ENCODE measurements at regions not wholly inside any gene's neighbourhood (a gene's known extent, or its start where the extent isn't known, plus 50 kb on each side); places are given as distances from the start of the nearest gene placed in this dataset.
"Not testable (repeated sequence)": the region's sequence is repeated elsewhere in the genome, so short reads cannot be mapped to it uniquely, and the experiment has no call there.

DNA sequence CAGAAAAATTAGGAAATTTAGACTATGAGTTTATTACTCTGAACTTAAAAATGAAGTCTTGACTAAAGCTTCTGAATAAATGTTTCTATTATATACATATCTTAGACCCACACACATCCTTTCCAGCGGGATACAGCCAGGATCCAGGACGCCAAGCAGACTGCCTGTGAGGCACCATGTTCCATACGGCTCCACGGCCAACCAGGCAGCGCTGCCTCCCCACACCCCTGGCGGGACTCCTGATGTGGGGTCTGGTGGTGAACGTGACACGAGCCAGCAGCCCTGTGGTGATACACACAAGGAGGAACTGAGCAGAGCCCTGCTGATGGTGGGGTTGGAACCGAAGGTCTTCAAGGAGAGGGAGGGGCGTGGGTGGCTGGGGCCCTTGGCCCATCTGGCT is 59.8 kb upstream of the TNK2 start:
- TF ChIP-seq CREB1 (CRISPR knock-in tag; IDR thresholded peaks at IDR 0.05; ENCODE audit: low read depth); EZH2phosphoT487 (IDR thresholded peaks at IDR 0.05; ENCODE audit: unreplicated experiment); POLR2AphosphoS5 (IDR thresholded peaks at IDR 0.05; ENCODE audit: low read depth); ZNF114 (CRISPR knock-in tag; IDR thresholded peaks at IDR 0.05); EZH2 (IDR thresholded peaks at IDR 0.05; ENCODE audit: low read depth, unreplicated experiment); NANOG (IDR thresholded peaks at IDR 0.05; ENCODE audit: borderline replicate concordance); JUNB (IDR thresholded peaks at IDR 0.05; ENCODE audit: unreplicated experiment): not testable (repeated sequence)
- TF ChIP-seq, protein P1, sequence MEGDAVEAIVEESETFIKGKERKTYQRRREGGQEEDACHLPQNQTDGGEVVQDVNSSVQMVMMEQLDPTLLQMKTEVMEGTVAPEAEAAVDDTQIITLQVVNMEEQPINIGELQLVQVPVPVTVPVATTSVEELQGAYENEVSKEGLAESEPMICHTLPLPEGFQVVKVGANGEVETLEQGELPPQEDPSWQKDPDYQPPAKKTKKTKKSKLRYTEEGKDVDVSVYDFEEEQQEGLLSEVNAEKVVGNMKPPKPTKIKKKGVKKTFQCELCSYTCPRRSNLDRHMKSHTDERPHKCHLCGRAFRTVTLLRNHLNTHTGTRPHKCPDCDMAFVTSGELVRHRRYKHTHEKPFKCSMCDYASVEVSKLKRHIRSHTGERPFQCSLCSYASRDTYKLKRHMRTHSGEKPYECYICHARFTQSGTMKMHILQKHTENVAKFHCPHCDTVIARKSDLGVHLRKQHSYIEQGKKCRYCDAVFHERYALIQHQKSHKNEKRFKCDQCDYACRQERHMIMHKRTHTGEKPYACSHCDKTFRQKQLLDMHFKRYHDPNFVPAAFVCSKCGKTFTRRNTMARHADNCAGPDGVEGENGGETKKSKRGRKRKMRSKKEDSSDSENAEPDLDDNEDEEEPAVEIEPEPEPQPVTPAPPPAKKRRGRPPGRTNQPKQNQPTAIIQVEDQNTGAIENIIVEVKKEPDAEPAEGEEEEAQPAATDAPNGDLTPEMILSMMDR (conservative IDR thresholded peaks at IDR 0.05; ENCODE audit: low read depth in 2 of 2), result not testable (repeated sequence)
- TF ChIP-seq, protein P2, sequence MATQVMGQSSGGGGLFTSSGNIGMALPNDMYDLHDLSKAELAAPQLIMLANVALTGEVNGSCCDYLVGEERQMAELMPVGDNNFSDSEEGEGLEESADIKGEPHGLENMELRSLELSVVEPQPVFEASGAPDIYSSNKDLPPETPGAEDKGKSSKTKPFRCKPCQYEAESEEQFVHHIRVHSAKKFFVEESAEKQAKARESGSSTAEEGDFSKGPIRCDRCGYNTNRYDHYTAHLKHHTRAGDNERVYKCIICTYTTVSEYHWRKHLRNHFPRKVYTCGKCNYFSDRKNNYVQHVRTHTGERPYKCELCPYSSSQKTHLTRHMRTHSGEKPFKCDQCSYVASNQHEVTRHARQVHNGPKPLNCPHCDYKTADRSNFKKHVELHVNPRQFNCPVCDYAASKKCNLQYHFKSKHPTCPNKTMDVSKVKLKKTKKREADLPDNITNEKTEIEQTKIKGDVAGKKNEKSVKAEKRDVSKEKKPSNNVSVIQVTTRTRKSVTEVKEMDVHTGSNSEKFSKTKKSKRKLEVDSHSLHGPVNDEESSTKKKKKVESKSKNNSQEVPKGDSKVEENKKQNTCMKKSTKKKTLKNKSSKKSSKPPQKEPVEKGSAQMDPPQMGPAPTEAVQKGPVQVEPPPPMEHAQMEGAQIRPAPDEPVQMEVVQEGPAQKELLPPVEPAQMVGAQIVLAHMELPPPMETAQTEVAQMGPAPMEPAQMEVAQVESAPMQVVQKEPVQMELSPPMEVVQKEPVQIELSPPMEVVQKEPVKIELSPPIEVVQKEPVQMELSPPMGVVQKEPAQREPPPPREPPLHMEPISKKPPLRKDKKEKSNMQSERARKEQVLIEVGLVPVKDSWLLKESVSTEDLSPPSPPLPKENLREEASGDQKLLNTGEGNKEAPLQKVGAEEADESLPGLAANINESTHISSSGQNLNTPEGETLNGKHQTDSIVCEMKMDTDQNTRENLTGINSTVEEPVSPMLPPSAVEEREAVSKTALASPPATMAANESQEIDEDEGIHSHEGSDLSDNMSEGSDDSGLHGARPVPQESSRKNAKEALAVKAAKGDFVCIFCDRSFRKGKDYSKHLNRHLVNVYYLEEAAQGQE (IDR thresholded peaks at IDR 0.05; ENCODE audit: unreplicated experiment), result not testable (repeated sequence)
- TF ChIP-seq, protein P3, sequence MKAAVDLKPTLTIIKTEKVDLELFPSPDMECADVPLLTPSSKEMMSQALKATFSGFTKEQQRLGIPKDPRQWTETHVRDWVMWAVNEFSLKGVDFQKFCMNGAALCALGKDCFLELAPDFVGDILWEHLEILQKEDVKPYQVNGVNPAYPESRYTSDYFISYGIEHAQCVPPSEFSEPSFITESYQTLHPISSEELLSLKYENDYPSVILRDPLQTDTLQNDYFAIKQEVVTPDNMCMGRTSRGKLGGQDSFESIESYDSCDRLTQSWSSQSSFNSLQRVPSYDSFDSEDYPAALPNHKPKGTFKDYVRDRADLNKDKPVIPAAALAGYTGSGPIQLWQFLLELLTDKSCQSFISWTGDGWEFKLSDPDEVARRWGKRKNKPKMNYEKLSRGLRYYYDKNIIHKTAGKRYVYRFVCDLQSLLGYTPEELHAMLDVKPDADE (IDR thresholded peaks at IDR 0.05), result not testable (repeated sequence)

Data from GM23338 (cell line).